ENCODE measurements at regions not wholly inside any gene's neighbourhood (a gene's known extent, or its start where the extent isn't known, plus 50 kb on each side); places are given as distances from the start of the nearest gene placed in this dataset.

DNA sequence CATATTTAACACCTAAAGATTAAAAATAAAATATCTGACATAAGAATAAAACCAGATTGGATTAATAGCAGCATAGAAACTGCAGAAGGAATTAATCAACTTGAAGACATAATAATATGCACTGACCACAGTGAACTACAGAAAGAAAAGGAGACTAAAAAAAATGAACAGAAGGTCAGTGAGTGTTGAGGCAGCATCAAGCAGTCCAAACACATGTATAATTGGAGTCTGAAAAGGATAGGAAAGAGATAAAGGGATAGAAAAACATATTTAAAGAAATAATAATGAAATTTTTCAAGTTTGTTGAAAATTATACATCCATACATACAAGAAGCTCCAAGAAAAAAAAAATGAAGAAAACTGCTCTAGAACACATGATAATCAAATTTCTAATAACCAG, 756.2 kb downstream of the GATA3 start:
- POLR2A ChIA-PET: no interaction called here
- intact Hi-C loops (cut with DNase I, micrococcal nuclease): no loop called here
- Mint-ChIP-seq H3K27me3 (no peaks in the 10 kb centered on the region), H3K4me1 (ENCODE audit: low read depth) (peaks cover 2% of the 10 kb centered on the region), H3K9me3 (peaks cover 9% of the 10 kb centered on the region), H3K4me3 (no peak overlapping the region), H3K36me3 (ENCODE audit: low read depth) (no peaks in the 10 kb centered on the region), H3K27ac (no peak overlapping the region)
- DNase-seq (no peak), ATAC-seq (ENCODE audit: poor library complexity) (no peak)
- no peaks in the 10 kb centered on the region for H3K9me3 ChIP-seq (ENCODE audit: control insufficient read depth in 1 of 2, insufficient read depth in 1 of 2, low read length in 2 of 2)
- TF ChIP-seq, protein P1, sequence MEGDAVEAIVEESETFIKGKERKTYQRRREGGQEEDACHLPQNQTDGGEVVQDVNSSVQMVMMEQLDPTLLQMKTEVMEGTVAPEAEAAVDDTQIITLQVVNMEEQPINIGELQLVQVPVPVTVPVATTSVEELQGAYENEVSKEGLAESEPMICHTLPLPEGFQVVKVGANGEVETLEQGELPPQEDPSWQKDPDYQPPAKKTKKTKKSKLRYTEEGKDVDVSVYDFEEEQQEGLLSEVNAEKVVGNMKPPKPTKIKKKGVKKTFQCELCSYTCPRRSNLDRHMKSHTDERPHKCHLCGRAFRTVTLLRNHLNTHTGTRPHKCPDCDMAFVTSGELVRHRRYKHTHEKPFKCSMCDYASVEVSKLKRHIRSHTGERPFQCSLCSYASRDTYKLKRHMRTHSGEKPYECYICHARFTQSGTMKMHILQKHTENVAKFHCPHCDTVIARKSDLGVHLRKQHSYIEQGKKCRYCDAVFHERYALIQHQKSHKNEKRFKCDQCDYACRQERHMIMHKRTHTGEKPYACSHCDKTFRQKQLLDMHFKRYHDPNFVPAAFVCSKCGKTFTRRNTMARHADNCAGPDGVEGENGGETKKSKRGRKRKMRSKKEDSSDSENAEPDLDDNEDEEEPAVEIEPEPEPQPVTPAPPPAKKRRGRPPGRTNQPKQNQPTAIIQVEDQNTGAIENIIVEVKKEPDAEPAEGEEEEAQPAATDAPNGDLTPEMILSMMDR (IDR thresholded peaks at IDR 0.05): no peak
- no peak overlapping the region for H3K4me3 ChIP-seq (ENCODE audit: low read length)
- no peaks in the 10 kb centered on the region for H3K27me3 ChIP-seq (ENCODE audit: control insufficient read depth in 1 of 2, insufficient read depth in 2 of 2, low read length in 2 of 2)
- no peak overlapping the region for H3K27ac ChIP-seq (ENCODE audit: low read depth in 1 of 2, low read length in 2 of 2)
- H3K36me3 ChIP-seq (ENCODE audit: insufficient read depth, low read length): no peaks in the 10 kb centered on the region
- H3K4me1 ChIP-seq (ENCODE audit: insufficient read depth, low read length): no peaks in the 10 kb centered on the region
- CTCF ChIA-PET: no interaction called here

DNA sequence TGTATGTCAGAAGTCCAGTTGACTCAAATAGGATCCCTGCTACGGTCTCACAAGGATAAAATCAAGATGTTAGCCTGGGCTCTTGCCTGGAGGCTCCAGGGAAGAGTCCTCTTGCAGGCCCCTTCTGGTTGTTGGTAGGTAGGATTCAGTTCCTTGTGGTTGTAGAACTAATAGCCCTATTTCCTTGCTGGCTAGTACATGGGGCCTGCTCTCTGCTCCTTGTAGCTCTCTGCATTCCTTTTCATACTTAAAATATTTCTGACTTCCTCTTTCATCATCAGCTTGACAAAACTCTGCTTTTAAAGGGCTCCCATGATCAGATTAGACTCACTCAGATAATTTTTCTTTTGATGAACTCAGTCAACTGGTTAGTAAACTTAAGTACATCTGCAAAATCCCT, 756.7 kb downstream of the GATA3 start:
- intact Hi-C loops (cut with DNase I, micrococcal nuclease): no loop called here
- no peak overlapping the region for H3K27ac Mint-ChIP-seq
- Histone ChIP-seq H3K9me3 (ENCODE audit: control insufficient read depth in 1 of 2, insufficient read depth in 1 of 2, low read length in 2 of 2) (no peaks in the 10 kb centered on the region), H3K27ac (ENCODE audit: low read depth in 1 of 2, low read length in 2 of 2) (no peak overlapping the region), H3K4me1 (ENCODE audit: insufficient read depth, low read length) (no peaks in the 10 kb centered on the region), H3K4me3 (ENCODE audit: low read length) (no peak overlapping the region), H3K27me3 (ENCODE audit: control insufficient read depth in 1 of 2, insufficient read depth in 2 of 2, low read length in 2 of 2) (no peaks in the 10 kb centered on the region), H3K36me3 (ENCODE audit: insufficient read depth, low read length) (no peaks in the 10 kb centered on the region)
- TF ChIP-seq, protein P1 (IDR thresholded peaks at IDR 0.05): no peak
- no peak overlapping the region for H3K4me3 Mint-ChIP-seq
- DNase-seq: no peak
- no peak for ATAC-seq (ENCODE audit: poor library complexity)
- ChIA-PET CTCF (no interaction called here), POLR2A (no interaction called here)
- H3K36me3 Mint-ChIP-seq (ENCODE audit: low read depth): no peaks in the 10 kb centered on the region
- peaks cover 8% of the 10 kb centered on the region for H3K9me3 Mint-ChIP-seq
- H3K4me1 Mint-ChIP-seq (ENCODE audit: low read depth): no peaks in the 10 kb centered on the region
- H3K27me3 Mint-ChIP-seq: no peaks in the 10 kb centered on the region

DNA sequence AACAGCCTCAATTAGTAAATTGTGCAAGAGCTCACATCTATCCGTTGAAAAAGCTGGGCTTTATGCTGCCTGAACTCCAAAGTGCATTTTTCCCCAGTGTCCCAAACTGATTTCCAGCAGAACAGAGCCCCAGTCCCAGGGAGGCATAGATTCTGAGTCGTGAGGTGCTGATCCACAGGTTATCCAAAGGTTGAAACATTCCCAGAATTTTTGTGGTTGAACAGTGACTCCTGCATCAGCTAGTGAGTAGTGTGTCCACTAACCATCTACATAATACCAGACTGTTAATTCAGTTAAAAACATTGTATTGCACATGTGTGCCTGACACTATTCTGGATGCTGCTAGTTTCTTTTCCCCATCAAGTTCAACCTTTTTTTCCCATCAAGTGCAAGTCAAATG, 761.5 kb downstream of the GATA3 start:
- POLR2A ChIA-PET: no interaction called here

More for the DNA sequence above, 761.5 kb downstream of the GATA3 start:
- CTCF ChIA-PET: no interaction called here
- Histone ChIP-seq H3K4me1 (ENCODE audit: insufficient read depth, low read length) (no peaks in the 10 kb centered on the region), H3K27me3 (ENCODE audit: control insufficient read depth in 1 of 2, insufficient read depth in 2 of 2, low read length in 2 of 2) (no peaks in the 10 kb centered on the region), H3K9me3 (ENCODE audit: control insufficient read depth in 1 of 2, insufficient read depth in 1 of 2, low read length in 2 of 2) (no peaks in the 10 kb centered on the region), H3K4me3 (ENCODE audit: low read length) (no peak overlapping the region), H3K27ac (ENCODE audit: low read depth in 1 of 2, low read length in 2 of 2) (no peak overlapping the region), H3K36me3 (ENCODE audit: insufficient read depth, low read length) (no peaks in the 10 kb centered on the region)
- H3K4me1 Mint-ChIP-seq (ENCODE audit: low read depth): no peaks in the 10 kb centered on the region
- no peaks in the 10 kb centered on the region for H3K27me3 Mint-ChIP-seq
- intact Hi-C loops (cut with DNase I, micrococcal nuclease): no loop called here
- TF ChIP-seq, protein P1 (IDR thresholded peaks at IDR 0.05): no peak
- DNase-seq (no peak), ATAC-seq (ENCODE audit: poor library complexity) (no peak)
- peaks cover 2% of the 10 kb centered on the region for H3K9me3 Mint-ChIP-seq
- no peak overlapping the region for H3K27ac Mint-ChIP-seq
- H3K4me3 Mint-ChIP-seq: no peak overlapping the region
- no peaks in the 10 kb centered on the region for H3K36me3 Mint-ChIP-seq (ENCODE audit: low read depth)

Measured in CD4-positive, alpha-beta T cell (primary cell).